SK-N-SH (cell line): ENCODE measurements at regions not wholly inside any gene's neighbourhood (a gene's known extent, or its start where the extent isn't known, plus 50 kb on each side); places are given as distances from the start of the nearest gene placed in this dataset.

Experiments used
- CTCF ChIA-PET: fragments of 300-600, 350-600 bp; formaldehyde crosslinking; extraction: SDS; loops from one replicate; lab custom pipeline; 2021; lab: Yijun Ruan, JAX
- POLR2A ChIA-PET: fragments of 350-600 bp; sonication (Branson Sonifier 250); formaldehyde crosslinking; extraction: SDS; loops from one replicate; lab custom pipeline; 2020; ENCODE audit warnings: antibody characterized with exemption, inconsistent platforms; lab: Yijun Ruan, JAX
- DNase-seq: peaks from one replicate; pipeline ENCODE4 v3.0.0; 2012
- H2AFZ ChIP-seq: fragments of 200-600 bp; sonication (generic); 2 replicates; pipeline ENCODE4 v1.8.1; 2016; ENCODE audit warnings: antibody characterized with exemption, mild to moderate bottlenecking, low read depth
- H3F3A ChIP-seq: fragments of 200-600 bp; sonication (generic); replicated peaks from 2 replicates; pipeline ENCODE3; 2016; ENCODE audit warnings: antibody characterized with exemption, mild to moderate bottlenecking; ENCODE audit not compliant: insufficient read depth
- H3K27ac ChIP-seq, 2 experiments: fragments of 200-500 bp in 1 of 2; fragments of 200-600 bp in 1 of 2; sonication (Bioruptor generic) in 1 of 2; sonication (generic), shearing (Covaris generic) in 1 of 2; 2 replicates each; pipeline versions ENCODE4 v1.5.1 to v1.6.1; 2014 to 2016; ENCODE audit warnings: low read depth in 2 of 2, inconsistent platforms in 1 of 2, low read length in 1 of 2, mild to moderate bottlenecking in 1 of 2, mixed read lengths in 1 of 2
- H3K27me3 ChIP-seq: fragments of 200-600 bp; sonication (generic), shearing (Covaris generic); 2 replicates; pipeline ENCODE4 v1.6.1; 2016; ENCODE audit warnings: mixed run types; ENCODE audit not compliant: insufficient read depth
- H3K36me3 ChIP-seq, 2 experiments: fragments of 200-500 bp in 1 of 2; fragments of 200-600 bp in 1 of 2; sonication (Bioruptor generic) in 1 of 2; sonication (generic) in 1 of 2; replicated peaks in 1 of 2; 2 replicates each; pipeline versions ENCODE3 to v1.5.1; 2014 to 2016; ENCODE audit warnings: low read length in 1 of 2, mild to moderate bottlenecking in 1 of 2; ENCODE audit not compliant: insufficient read depth in 2 of 2, control insufficient read depth in 1 of 2
- H3K4me1 ChIP-seq, 2 experiments: fragments of 200-500 bp in 1 of 2; fragments of 200-600 bp in 1 of 2; sonication (Bioruptor generic) in 1 of 2; sonication (generic), shearing (Covaris generic) in 1 of 2; 2 replicates each; pipeline versions ENCODE4 v1.5.1 to v1.6.1; 2014 to 2016; ENCODE audit warnings: low read depth in 1 of 2, low read length in 1 of 2, mixed run types in 1 of 2; ENCODE audit not compliant: insufficient read depth in 2 of 2, control insufficient read depth in 1 of 2
- H3K4me2 ChIP-seq: fragments of 200-600 bp; sonication (generic), shearing (Covaris generic); 2 replicates; pipeline ENCODE4 v1.6.1; 2017; ENCODE audit warnings: mixed run types
- H3K4me3 ChIP-seq, 2 experiments: fragments of 200-500 bp in 1 of 2; fragments of 200-600 bp in 1 of 2; sonication (Bioruptor generic) in 1 of 2; sonication (generic), shearing (Covaris generic) in 1 of 2; 2 replicates each; pipeline versions ENCODE4 v1.5.1 to v1.8.1; 2014 to 2016; ENCODE audit warnings: low read depth in 2 of 2, inconsistent platforms in 1 of 2, low read length in 1 of 2, mild to moderate bottlenecking in 1 of 2, mixed read lengths in 1 of 2, moderate library complexity in 1 of 2
- H3K79me2 ChIP-seq: fragments of 200-600 bp; sonication (generic); 2 replicates; pipeline ENCODE4 v1.8.1; 2017; ENCODE audit warnings: mild to moderate bottlenecking; ENCODE audit not compliant: insufficient read depth
- H3K9ac ChIP-seq: fragments of 200-600 bp; sonication (generic); 2 replicates; pipeline ENCODE4 v1.6.1; 2017; ENCODE audit warnings: mixed run types
- H3K9me2 ChIP-seq: fragments of 200-600 bp; sonication (generic); 2 replicates; pipeline ENCODE4 v1.6.1; 2017; ENCODE audit warnings: mixed run types
- H3K9me3 ChIP-seq: fragments of 200-600 bp; sonication (generic); 2 replicates; pipeline ENCODE4 v1.6.1; 2017; ENCODE audit warnings: mixed run types, mild to moderate bottlenecking, moderate library complexity
- H4K20me1 ChIP-seq: fragments of 200-600 bp; sonication (generic); 2 replicates; pipeline ENCODE4 v1.6.1; 2017; ENCODE audit warnings: mild to moderate bottlenecking, mixed run types; ENCODE audit not compliant: insufficient read depth
- CHD2 ChIP-seq: fragments of 150-350 bp; IDR thresholded peaks from 2 replicates; pipeline ENCODE4 v1.6.1; 2018; ENCODE audit warnings: low read length; ENCODE audit not compliant: partially characterized antibody
- EZH2phosphoT487 ChIP-seq: fragments of 200-600 bp; sonication (generic); IDR thresholded peaks from 2 replicates; pipeline ENCODE4 v1.6.1; 2017; ENCODE audit warnings: low read depth, mixed run types, mild to moderate bottlenecking, antibody characterized with exemption, moderate library complexity, borderline replicate concordance
- FOSL2 ChIP-seq: IDR thresholded peaks from 2 replicates; pipeline ENCODE4 v1.4.0; 2012; ENCODE audit warnings: low read depth, mild to moderate bottlenecking, moderate library complexity, borderline replicate concordance
- FOXJ3 ChIP-seq: sonication (generic); formaldehyde crosslinking; IDR thresholded peaks from 2 replicates; pipeline ENCODE4 v1.5.1; 2020; ENCODE audit warnings: mild to moderate bottlenecking, missing genetic modification reagents
- MEF2A ChIP-seq: IDR thresholded peaks from 2 replicates; pipeline ENCODE4 v1.4.0; 2012; ENCODE audit warnings: low read depth, borderline replicate concordance
- RCOR1 ChIP-seq: fragments of 150-350 bp; IDR thresholded peaks from 2 replicates; pipeline ENCODE4 v1.6.1; 2017; ENCODE audit warnings: antibody characterized with exemption, low read length
- RXRA ChIP-seq: IDR thresholded peaks from 2 replicates; pipeline ENCODE4 v1.4.0; 2012; ENCODE audit warnings: low read depth, mild to moderate bottlenecking, borderline replicate concordance
- SMC3 ChIP-seq: IDR thresholded peaks from 2 replicates; pipeline ENCODE4 v1.6.1; 2012; ENCODE audit warnings: low read depth, low read length, improper control_type of control experiment
- TEAD4 ChIP-seq: IDR thresholded peaks from 2 replicates; pipeline ENCODE4 v1.4.0; 2012; ENCODE audit warnings: mild to moderate bottlenecking, borderline replicate concordance; ENCODE audit not compliant: insufficient read depth
- WGBS: methylation state at CpG from one replicate; pipeline ENCODE4 v1.1.6; 2017; ENCODE audit warnings: low lambda C conversion rate; 5-methylcytosine and 5-hydroxymethylcytosine counted together
- TF ChIP-seq, protein P1 (sequence below): fragments of 150-350 bp; IDR thresholded peaks from 2 replicates; pipeline ENCODE4 v1.6.1; 2017; ENCODE audit warnings: antibody characterized with exemption, low read length, low read depth, borderline replicate concordance
- TF ChIP-seq, protein P2 (sequence below): IDR thresholded peaks from 2 replicates; pipeline ENCODE4 v1.4.0; 2012; ENCODE audit warnings: low read depth
- TF ChIP-seq, protein P3 (sequence below): IDR thresholded peaks from 2 replicates; pipeline ENCODE4 v1.6.1; 2012; ENCODE audit warnings: mild to moderate bottlenecking, low read depth, low read length, moderate library complexity
- TF ChIP-seq, protein P4 (sequence below): fragments of 200-600 bp; sonication (generic); IDR thresholded peaks from 2 replicates; pipeline ENCODE4 v1.6.1; 2017; ENCODE audit warnings: antibody characterized with exemption, mild to moderate bottlenecking, moderate library complexity

DNA sequence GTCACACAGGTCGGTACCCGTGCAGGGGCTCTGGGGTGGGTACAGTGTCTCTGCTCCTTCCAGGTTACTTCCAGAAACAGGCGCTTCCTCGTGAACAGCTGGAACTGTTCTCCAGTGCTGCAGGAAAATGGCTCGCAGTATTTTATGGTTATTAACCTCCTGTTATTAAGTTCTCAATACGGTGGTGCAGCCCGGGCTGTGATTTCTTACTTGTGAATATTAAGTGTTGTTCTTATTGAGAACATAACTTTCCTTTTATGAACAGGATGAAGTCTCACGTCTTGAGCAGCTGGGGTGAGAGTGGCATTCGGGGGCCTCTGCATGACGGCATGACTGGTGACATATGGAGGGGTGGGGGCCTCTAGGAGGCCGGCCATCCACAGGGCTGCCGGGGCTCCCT lies 430.8 kb downstream of the GLRX3 start (continued):
- TF ChIP-seq, protein P1, sequence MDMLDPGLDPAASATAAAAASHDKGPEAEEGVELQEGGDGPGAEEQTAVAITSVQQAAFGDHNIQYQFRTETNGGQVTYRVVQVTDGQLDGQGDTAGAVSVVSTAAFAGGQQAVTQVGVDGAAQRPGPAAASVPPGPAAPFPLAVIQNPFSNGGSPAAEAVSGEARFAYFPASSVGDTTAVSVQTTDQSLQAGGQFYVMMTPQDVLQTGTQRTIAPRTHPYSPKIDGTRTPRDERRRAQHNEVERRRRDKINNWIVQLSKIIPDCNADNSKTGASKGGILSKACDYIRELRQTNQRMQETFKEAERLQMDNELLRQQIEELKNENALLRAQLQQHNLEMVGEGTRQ, result no peak
- TF ChIP-seq SMC3, result no peak
- TF ChIP-seq, protein P2, sequence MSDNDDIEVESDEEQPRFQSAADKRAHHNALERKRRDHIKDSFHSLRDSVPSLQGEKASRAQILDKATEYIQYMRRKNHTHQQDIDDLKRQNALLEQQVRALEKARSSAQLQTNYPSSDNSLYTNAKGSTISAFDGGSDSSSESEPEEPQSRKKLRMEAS, result no peak
- TF ChIP-seq, all 33 proteins: peak for 0

DNA sequence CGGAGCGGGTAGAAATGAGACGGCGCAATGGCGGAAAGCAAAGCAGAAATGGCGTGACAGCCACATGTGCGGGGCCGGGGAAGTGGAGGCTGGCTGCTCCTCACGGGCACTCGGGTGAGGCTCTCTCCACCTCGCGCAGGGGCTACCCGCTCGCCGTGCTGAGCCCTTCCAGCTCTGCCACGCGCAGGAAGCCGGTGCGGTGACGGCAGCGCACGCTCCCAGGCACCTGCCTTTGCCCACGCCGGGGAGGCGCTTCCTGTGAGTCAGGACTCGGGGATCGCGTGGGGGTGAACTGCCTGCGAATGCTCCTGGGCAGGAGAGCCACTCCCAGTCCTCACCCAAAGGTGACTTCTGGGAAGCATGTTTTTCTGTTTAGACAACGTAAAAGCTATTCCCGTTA lies 431.2 kb downstream of the GLRX3 start:
- Histone ChIP-seq H3K4me2 (no peak overlapping the region), H3K4me1 (no peaks in the 10 kb centered on the region), H4K20me1 (no peaks in the 10 kb centered on the region), H3K4me3 (no peak overlapping the region), H3K79me2 (no peaks in the 10 kb centered on the region), H3F3A (no peaks in the 10 kb centered on the region), H3K36me3 (no peaks in the 10 kb centered on the region), H3K27ac (no peak overlapping the region), H3K9me3 (no peaks in the 10 kb centered on the region), H3K9ac (no peak overlapping the region), H3K9me2 (no peaks in the 10 kb centered on the region), H2AFZ (no peak overlapping the region), H3K27me3 (no peaks in the 10 kb centered on the region)
- DNase-seq, result no peak
- CTCF ChIA-PET, result no interaction called here
- POLR2A ChIA-PET, result no interaction called here
- 71% methylated on average over 20 of the region's 31 CpGs for WGBS
- TF ChIP-seq, protein P2, result no peak
- no peak for TF ChIP-seq EZH2phosphoT487
- TF ChIP-seq RXRA, result no peak
- TF ChIP-seq CHD2, result no peak

DNA sequence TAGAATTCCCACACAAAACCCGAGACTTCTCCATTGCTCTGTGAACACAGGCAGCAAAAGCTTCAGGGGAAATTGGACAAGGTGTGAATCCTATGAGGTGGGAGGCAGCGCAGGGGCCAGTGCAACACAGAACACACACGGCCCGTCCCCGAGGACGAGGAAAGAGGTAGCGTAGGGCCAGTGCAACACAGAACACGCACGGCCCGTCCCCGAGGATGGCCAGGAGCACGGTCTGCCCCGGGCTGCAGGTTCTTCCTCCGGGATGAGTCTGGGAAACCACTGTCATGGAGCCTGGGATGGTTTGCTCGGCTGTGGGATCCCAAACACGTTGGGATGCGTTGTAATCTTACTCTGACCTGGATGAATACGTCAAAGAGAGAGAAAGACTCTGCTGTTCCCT lies 432.1 kb downstream of the GLRX3 start:
- Histone ChIP-seq H3K36me3 (no peaks in the 10 kb centered on the region), H3K79me2 (no peaks in the 10 kb centered on the region), H2AFZ (no peak overlapping the region), H3K9ac (no peak overlapping the region), H3K27me3 (no peaks in the 10 kb centered on the region), H3K9me3 (no peaks in the 10 kb centered on the region), H3K4me2 (no peak overlapping the region), H3K9me2 (no peaks in the 10 kb centered on the region)
- TF ChIP-seq RCOR1, result no peak
- no peak for TF ChIP-seq CHD2
- TF ChIP-seq FOSL2, result no peak
- no peak for TF ChIP-seq MEF2A
- TF ChIP-seq, protein P3, sequence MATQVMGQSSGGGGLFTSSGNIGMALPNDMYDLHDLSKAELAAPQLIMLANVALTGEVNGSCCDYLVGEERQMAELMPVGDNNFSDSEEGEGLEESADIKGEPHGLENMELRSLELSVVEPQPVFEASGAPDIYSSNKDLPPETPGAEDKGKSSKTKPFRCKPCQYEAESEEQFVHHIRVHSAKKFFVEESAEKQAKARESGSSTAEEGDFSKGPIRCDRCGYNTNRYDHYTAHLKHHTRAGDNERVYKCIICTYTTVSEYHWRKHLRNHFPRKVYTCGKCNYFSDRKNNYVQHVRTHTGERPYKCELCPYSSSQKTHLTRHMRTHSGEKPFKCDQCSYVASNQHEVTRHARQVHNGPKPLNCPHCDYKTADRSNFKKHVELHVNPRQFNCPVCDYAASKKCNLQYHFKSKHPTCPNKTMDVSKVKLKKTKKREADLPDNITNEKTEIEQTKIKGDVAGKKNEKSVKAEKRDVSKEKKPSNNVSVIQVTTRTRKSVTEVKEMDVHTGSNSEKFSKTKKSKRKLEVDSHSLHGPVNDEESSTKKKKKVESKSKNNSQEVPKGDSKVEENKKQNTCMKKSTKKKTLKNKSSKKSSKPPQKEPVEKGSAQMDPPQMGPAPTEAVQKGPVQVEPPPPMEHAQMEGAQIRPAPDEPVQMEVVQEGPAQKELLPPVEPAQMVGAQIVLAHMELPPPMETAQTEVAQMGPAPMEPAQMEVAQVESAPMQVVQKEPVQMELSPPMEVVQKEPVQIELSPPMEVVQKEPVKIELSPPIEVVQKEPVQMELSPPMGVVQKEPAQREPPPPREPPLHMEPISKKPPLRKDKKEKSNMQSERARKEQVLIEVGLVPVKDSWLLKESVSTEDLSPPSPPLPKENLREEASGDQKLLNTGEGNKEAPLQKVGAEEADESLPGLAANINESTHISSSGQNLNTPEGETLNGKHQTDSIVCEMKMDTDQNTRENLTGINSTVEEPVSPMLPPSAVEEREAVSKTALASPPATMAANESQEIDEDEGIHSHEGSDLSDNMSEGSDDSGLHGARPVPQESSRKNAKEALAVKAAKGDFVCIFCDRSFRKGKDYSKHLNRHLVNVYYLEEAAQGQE, result no peak
- TF ChIP-seq FOXJ3 (CRISPR knock-in tag), result no peak
- no peak for TF ChIP-seq TEAD4
- TF ChIP-seq, protein P1, result no peak
- TF ChIP-seq, protein P4, sequence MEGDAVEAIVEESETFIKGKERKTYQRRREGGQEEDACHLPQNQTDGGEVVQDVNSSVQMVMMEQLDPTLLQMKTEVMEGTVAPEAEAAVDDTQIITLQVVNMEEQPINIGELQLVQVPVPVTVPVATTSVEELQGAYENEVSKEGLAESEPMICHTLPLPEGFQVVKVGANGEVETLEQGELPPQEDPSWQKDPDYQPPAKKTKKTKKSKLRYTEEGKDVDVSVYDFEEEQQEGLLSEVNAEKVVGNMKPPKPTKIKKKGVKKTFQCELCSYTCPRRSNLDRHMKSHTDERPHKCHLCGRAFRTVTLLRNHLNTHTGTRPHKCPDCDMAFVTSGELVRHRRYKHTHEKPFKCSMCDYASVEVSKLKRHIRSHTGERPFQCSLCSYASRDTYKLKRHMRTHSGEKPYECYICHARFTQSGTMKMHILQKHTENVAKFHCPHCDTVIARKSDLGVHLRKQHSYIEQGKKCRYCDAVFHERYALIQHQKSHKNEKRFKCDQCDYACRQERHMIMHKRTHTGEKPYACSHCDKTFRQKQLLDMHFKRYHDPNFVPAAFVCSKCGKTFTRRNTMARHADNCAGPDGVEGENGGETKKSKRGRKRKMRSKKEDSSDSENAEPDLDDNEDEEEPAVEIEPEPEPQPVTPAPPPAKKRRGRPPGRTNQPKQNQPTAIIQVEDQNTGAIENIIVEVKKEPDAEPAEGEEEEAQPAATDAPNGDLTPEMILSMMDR, result no peak
- TF ChIP-seq, all 33 proteins: peak for 0
- POLR2A ChIA-PET, result no interaction called here
- Histone ChIP-seq H4K20me1 (no peaks in the 10 kb centered on the region), H3K4me1 (no peaks in the 10 kb centered on the region), H3K4me3 (no peak overlapping the region), H3F3A (no peaks in the 10 kb centered on the region), H3K27ac (no peak overlapping the region)
- CTCF ChIA-PET, result no interaction called here
- WGBS, result 46% methylated on average over 18 of the region's 18 CpGs
- DNase-seq, result no peak
